ENCODE measurements at regions not wholly inside any gene's neighbourhood (a gene's known extent, or its start where the extent isn't known, plus 50 kb on each side); places are given as distances from the start of the nearest gene placed in this dataset.

- no peak for DNase-seq (ENCODE audit: low read depth)
Measured at GRCh38 chr6:169912266-169913095, 161.1 kb downstream of the ERMARD start.

GRCh38 chr6:169911264-169912263 is 160.1 kb downstream of the ERMARD start:
- no peak for DNase-seq (ENCODE audit: low read depth)

- no peak for DNase-seq (ENCODE audit: low read depth)
Measured at GRCh38 chr6:169909113-169909512, 157.7 kb downstream of the ERMARD start.

- no peak for DNase-seq (ENCODE audit: low read depth)
Measured at GRCh38 chr6:169908403-169908933, 157.0 kb downstream of the ERMARD start.

- DNase-seq (ENCODE audit: low read depth), result no peak
Measured at GRCh38 chr6:169907419-169908115, 156.1 kb downstream of the ERMARD start.

GRCh38 chr6:169906688-169907418 is 155.4 kb downstream of the ERMARD start:
- DNase-seq (ENCODE audit: low read depth), result no peak

- DNase-seq (ENCODE audit: low read depth), result no peak
Measured at GRCh38 chr6:169906004-169906687, 154.7 kb downstream of the ERMARD start.

- peak; percentile 92 for DNase-seq (ENCODE audit: low read depth)
Measured at GRCh38 chr6:169905041-169905807, 153.8 kb downstream of the ERMARD start.

GRCh38 chr6:169904051-169904922 is 152.9 kb downstream of the ERMARD start:
- DNase-seq (ENCODE audit: low read depth), result peak; percentile 73

- no peak for DNase-seq (ENCODE audit: low read depth)
Measured at GRCh38 chr6:169903122-169903521, 151.7 kb downstream of the ERMARD start.

- DNase-seq (ENCODE audit: low read depth), result no peak
Measured at GRCh38 chr6:169902604-169903003, 151.2 kb downstream of the ERMARD start.

- DNase-seq (ENCODE audit: low read depth), result no peak
Measured at GRCh38 chr6:169902070-169902469, 150.6 kb downstream of the ERMARD start.

GRCh38 chr6:169899481-169900145 is 148.2 kb downstream of the ERMARD start:
- no peak for DNase-seq (ENCODE audit: low read depth)

- DNase-seq (ENCODE audit: low read depth), result no peak
Measured at GRCh38 chr6:169898788-169899480, 147.5 kb downstream of the ERMARD start.

GRCh38 chr6:169897601-169898358 is 146.4 kb downstream of the ERMARD start:
- no peak for DNase-seq (ENCODE audit: low read depth)

GRCh38 chr6:169896826-169897456 is 145.5 kb downstream of the ERMARD start:
- no peak for DNase-seq (ENCODE audit: low read depth)
